ENCODE measurements at regions not wholly inside any gene's neighbourhood (a gene's known extent, or its start where the extent isn't known, plus 50 kb on each side); places are given as distances from the start of the nearest gene placed in this dataset.
"Not testable (repeated sequence)": the region's sequence is repeated elsewhere in the genome, so short reads cannot be mapped to it uniquely, and the experiment has no call there.

- ATAC-seq (no peak), DNase-seq (no peak)
- intact Hi-C loops (cut with DNase I), result no loop called here
- no peaks in the 10 kb centered on the region for H3K27me3 ChIP-seq
- no peaks in the 10 kb centered on the region for H3K9me3 ChIP-seq
- H3K4me3 ChIP-seq, result no peak overlapping the region
- H3K4me1 ChIP-seq, result no peaks in the 10 kb centered on the region
- H3K36me3 ChIP-seq, result no peaks in the 10 kb centered on the region
- no peak for TF ChIP-seq POLR2A (IDR thresholded peaks at IDR 0.05)
- TF ChIP-seq, protein P1, sequence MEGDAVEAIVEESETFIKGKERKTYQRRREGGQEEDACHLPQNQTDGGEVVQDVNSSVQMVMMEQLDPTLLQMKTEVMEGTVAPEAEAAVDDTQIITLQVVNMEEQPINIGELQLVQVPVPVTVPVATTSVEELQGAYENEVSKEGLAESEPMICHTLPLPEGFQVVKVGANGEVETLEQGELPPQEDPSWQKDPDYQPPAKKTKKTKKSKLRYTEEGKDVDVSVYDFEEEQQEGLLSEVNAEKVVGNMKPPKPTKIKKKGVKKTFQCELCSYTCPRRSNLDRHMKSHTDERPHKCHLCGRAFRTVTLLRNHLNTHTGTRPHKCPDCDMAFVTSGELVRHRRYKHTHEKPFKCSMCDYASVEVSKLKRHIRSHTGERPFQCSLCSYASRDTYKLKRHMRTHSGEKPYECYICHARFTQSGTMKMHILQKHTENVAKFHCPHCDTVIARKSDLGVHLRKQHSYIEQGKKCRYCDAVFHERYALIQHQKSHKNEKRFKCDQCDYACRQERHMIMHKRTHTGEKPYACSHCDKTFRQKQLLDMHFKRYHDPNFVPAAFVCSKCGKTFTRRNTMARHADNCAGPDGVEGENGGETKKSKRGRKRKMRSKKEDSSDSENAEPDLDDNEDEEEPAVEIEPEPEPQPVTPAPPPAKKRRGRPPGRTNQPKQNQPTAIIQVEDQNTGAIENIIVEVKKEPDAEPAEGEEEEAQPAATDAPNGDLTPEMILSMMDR (IDR thresholded peaks at IDR 0.05), result no peak
- no peak overlapping the region for H3K27ac ChIP-seq
Observed at GRCh38 chr5:74491586-74491985, 148.9 kb downstream of the ENC1 start.

DNA sequence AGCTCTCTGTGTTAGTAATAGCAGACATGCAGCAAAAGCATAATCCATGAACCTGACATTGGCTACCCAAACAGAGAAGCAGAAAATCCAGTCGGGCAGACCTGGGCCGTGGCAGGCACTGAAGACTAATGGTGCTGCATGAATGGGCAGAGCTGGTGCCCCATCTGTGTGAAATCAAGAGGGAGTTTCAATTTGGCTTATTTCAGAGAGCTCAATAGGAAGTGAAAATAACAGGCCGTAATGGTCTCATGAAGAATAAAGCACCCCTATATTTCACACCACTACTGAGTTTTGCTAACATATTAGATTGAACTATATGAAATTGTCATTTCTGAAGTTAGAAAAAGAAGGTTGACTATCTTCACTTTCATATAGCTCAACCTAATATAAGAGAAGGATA is 149.7 kb downstream of the ENC1 start:
- Histone ChIP-seq H3K9me3 (no peaks in the 10 kb centered on the region), H3K27ac (no peak overlapping the region), H3K4me3 (no peak overlapping the region), H3K27me3 (no peaks in the 10 kb centered on the region), H3K36me3 (no peaks in the 10 kb centered on the region), H3K4me1 (no peaks in the 10 kb centered on the region)
- no peak for DNase-seq
- WGBS, 4 donors, result 87 to 96% (median 88%) methylated on average over 3 of the region's 3 CpGs
- intact Hi-C loops (cut with DNase I), result no loop called here
- no peak for ATAC-seq
- no peak for TF ChIP-seq POLR2A (IDR thresholded peaks at IDR 0.05)
- TF ChIP-seq, protein P1 (IDR thresholded peaks at IDR 0.05), result no peak

- Histone ChIP-seq H3K9me3 (no peaks in the 10 kb centered on the region), H3K27ac (no peak overlapping the region), H3K4me3 (no peak overlapping the region), H3K36me3 (no peaks in the 10 kb centered on the region), H3K4me1 (peaks cover 0 to 6% (median 0%) of the 10 kb centered on the region in 12 donors), H3K27me3 (no peaks in the 10 kb centered on the region)
- intact Hi-C loops (cut with DNase I), result no loop called here
- DNase-seq (peak in 1 of 5 donors; percentile 14), ATAC-seq (peak in 1 of 4 donors; percentile 36)
- WGBS, 4 donors, result 54 to 61% (median 60%) methylated on average over 3 of the region's 3 CpGs
- TF ChIP-seq, protein P1 (IDR thresholded peaks at IDR 0.05), result no peak
- no peak for TF ChIP-seq POLR2A (IDR thresholded peaks at IDR 0.05)
Observed at GRCh38 chr5:74482990-74483389, 157.5 kb downstream of the ENC1 start.

GRCh38 chr5:74482523-74482922 is 158.0 kb downstream of the ENC1 start:
- no peak for TF ChIP-seq POLR2A (IDR thresholded peaks at IDR 0.05)
- TF ChIP-seq, protein P1 (IDR thresholded peaks at IDR 0.05), result no peak
- Histone ChIP-seq H3K4me3 (no peak overlapping the region), H3K36me3 (no peaks in the 10 kb centered on the region), H3K27me3 (peaks cover 0 to under 1% (median 0%) of the 10 kb centered on the region in 9 donors), H3K4me1 (peaks cover 0 to 6% (median 0%) of the 10 kb centered on the region in 12 donors), H3K27ac (no peak overlapping the region), H3K9me3 (no peaks in the 10 kb centered on the region)
- no peak for ATAC-seq
- no peak for DNase-seq
- intact Hi-C loops (cut with DNase I), result no loop called here
- WGBS, 4 donors, result 78 to 85% (median 84%) methylated on average over 6 of the region's 6 CpGs

- H3K9me3 ChIP-seq; intact Hi-C loops (cut with DNase I); ATAC-seq; H3K27me3 ChIP-seq; H3K36me3 ChIP-seq; H3K27ac ChIP-seq; H3K4me1 ChIP-seq; H3K4me3 ChIP-seq; DNase-seq: not testable (repeated sequence)
- WGBS, 4 donors, result 89 to 100% (median 97%) methylated on average over 2 of the region's 2 CpGs
Observed at GRCh38 chr5:74481357-74481756, 159.2 kb downstream of the ENC1 start.
